Medulla oblongata (tissue), 1 donor: ENCODE measurements at regions not wholly inside any gene's neighbourhood (a gene's known extent, or its start where the extent isn't known, plus 50 kb on each side); places are given as distances from the start of the nearest gene placed in this dataset.
"Not testable (repeated sequence)": the region's sequence is repeated elsewhere in the genome, so short reads cannot be mapped to it uniquely, and the experiment has no call there.

Experiments used
- DNase-seq: peaks from one replicate; pipeline ENCODE4 v3.0.0-alpha.2; 2015; ENCODE audit errors: extremely low spot score

- DNase-seq: not testable (repeated sequence)
Measured at GRCh38 chr20:5660756-5661155, 50.0 kb upstream of the GPCPD1 start.
